Breast epithelium (tissue), 3 donors: ENCODE measurements at regions not wholly inside any gene's neighbourhood (a gene's known extent, or its start where the extent isn't known, plus 50 kb on each side); places are given as distances from the start of the nearest gene placed in this dataset.

Experiments used
- POLR2A ChIP-seq: fragments of 450-650 bp; IDR thresholded peaks from one replicate; pipeline ENCODE4 v1.6.1; 2016; ENCODE audit warnings: antibody characterized with exemption, mild to moderate bottlenecking, moderate library complexity
- POLR2AphosphoS5 ChIP-seq, 3 donors: sonication (generic); formaldehyde crosslinking; IDR thresholded peaks; one replicate each; pipeline ENCODE4 v1.6.1; 2017; ENCODE audit warnings: antibody characterized with exemption in 3 of 3
- TF ChIP-seq, protein P1 (sequence below), 3 donors: fragments of 450-650 bp; IDR thresholded peaks; one replicate each; pipeline ENCODE4 v1.5.1; 2016 to 2017; ENCODE audit warnings: antibody characterized with exemption in 3 of 3, mild to moderate bottlenecking in 3 of 3, moderate library complexity in 3 of 3

DNA sequence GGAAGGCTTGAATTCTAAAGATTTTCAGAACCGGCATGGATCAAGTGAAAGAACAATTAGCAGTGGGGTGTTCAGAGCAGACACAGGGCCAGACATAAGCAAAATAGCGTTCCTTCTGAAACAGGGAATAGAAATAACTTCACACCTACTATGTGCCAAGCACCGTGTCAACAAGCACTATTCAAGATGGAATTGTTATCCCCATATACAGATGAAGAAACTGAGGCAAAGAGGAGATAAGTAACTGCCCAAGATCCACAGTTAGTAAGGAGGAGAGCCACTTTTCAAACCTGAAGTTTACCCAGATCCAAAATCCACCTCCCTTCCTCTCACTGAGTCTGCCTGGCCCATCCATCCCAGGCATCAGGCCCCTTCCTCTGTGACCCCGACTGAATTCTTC lies 73.6 kb upstream of the PIK3CG start:
- no peak for TF ChIP-seq POLR2A
- TF ChIP-seq, protein P1, sequence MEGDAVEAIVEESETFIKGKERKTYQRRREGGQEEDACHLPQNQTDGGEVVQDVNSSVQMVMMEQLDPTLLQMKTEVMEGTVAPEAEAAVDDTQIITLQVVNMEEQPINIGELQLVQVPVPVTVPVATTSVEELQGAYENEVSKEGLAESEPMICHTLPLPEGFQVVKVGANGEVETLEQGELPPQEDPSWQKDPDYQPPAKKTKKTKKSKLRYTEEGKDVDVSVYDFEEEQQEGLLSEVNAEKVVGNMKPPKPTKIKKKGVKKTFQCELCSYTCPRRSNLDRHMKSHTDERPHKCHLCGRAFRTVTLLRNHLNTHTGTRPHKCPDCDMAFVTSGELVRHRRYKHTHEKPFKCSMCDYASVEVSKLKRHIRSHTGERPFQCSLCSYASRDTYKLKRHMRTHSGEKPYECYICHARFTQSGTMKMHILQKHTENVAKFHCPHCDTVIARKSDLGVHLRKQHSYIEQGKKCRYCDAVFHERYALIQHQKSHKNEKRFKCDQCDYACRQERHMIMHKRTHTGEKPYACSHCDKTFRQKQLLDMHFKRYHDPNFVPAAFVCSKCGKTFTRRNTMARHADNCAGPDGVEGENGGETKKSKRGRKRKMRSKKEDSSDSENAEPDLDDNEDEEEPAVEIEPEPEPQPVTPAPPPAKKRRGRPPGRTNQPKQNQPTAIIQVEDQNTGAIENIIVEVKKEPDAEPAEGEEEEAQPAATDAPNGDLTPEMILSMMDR (IDR thresholded peaks at IDR 0.05), result no peak
- no peak for TF ChIP-seq POLR2AphosphoS5 (IDR thresholded peaks at IDR 0.05)
